ENCODE measurements at regions not wholly inside any gene's neighbourhood (a gene's known extent, or its start where the extent isn't known, plus 50 kb on each side); places are given as distances from the start of the nearest gene placed in this dataset.

DNA sequence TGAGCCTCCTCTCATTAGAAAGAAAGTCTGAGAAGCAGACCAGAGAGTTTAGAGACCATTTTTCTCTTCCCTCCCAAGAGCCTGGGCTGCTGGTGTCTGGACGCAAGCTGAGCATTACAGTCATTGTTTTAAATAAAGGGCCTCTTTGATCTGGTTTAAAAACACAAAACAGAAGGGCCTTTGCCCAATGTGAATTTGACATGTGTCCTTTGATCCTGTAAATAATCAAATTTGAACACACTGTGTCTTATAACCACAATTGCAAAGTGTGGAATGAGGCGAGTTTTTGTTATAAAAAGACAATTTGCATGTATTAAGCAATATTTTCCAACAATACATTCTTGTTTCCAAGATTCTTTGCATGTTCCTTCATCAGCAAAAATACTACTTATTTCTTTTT, 158.5 kb downstream of the C7orf25 start:
- Histone ChIP-seq H3K27ac (ENCODE audit: extremely low read depth, low read depth, low read length) (no peak overlapping the region), H3K9me1 (ENCODE audit: control insufficient read depth, insufficient read depth, low read length) (no peaks in the 10 kb centered on the region), H4K20me1 (replicated peaks; ENCODE audit: control insufficient read depth, insufficient read depth, low read length) (no peaks in the 10 kb centered on the region), H3K79me2 (ENCODE audit: control insufficient read depth, insufficient read depth, low read length) (no peaks in the 10 kb centered on the region), H3K4me1 (replicated peaks in 1 of 2; ENCODE audit: control insufficient read depth in 2 of 2, insufficient read depth in 2 of 2, low read length in 2 of 2) (no peaks in the 10 kb centered on the region), H3K4me3 (no peak overlapping the region), H3K36me3 (ENCODE audit: control insufficient read depth, insufficient read depth, low read length) (no peaks in the 10 kb centered on the region), H3K9me3 (replicated peaks; ENCODE audit: control insufficient read depth, insufficient read depth, low read depth, low read length) (no peaks in the 10 kb centered on the region), H3K4me2 (ENCODE audit: insufficient read depth, low read length) (no peak overlapping the region), H3K27me3 (ENCODE audit: control insufficient read depth in 2 of 2, insufficient read depth in 2 of 2, low read length in 2 of 2) (no peaks in the 10 kb centered on the region), H3K9ac (ENCODE audit: insufficient read depth in 1 of 2, low read depth in 2 of 2, low read length in 2 of 2) (no peak overlapping the region), H2AFZ (ENCODE audit: low read depth, low read length) (no peak overlapping the region)
- no peak for TF ChIP-seq SIN3B (IDR thresholded peaks at IDR 0.05; ENCODE audit: low read depth)
- no peak for TF ChIP-seq BMI1 (IDR thresholded peaks at IDR 0.05; ENCODE audit: low read length)
- no peak for TF ChIP-seq ZNF696 (CRISPR knock-in tag; conservative IDR thresholded peaks at IDR 0.05)
- TF ChIP-seq GMEB1 (CRISPR knock-in tag; IDR thresholded peaks at IDR 0.05): no peak
- TF ChIP-seq SMARCA5 (IDR thresholded peaks at IDR 0.05): no peak
- TF ChIP-seq IRF2 (CRISPR knock-in tag; IDR thresholded peaks at IDR 0.05): no peak
- TF ChIP-seq ZNF384 (IDR thresholded peaks at IDR 0.05; ENCODE audit: low read depth, low read length): no peak
- TF ChIP-seq FOS (IDR thresholded peaks at IDR 0.05; ENCODE audit: extremely low read depth, insufficient read length): no peak
- no peak for TF ChIP-seq DACH1 (IDR thresholded peaks at IDR 0.05; ENCODE audit: partially characterized antibody)
- TF ChIP-seq KLF16 (IDR thresholded peaks at IDR 0.05): no peak
- no peak for TF ChIP-seq ZNF583 (CRISPR knock-in tag; IDR thresholded peaks at IDR 0.05)
- TF ChIP-seq ZNF445 (CRISPR knock-in tag; IDR thresholded peaks at IDR 0.05; ENCODE audit: low read depth): no peak
- TF ChIP-seq LCOR (CRISPR knock-in tag; IDR thresholded peaks at IDR 0.05): no peak
- TF ChIP-seq NFIC (IDR thresholded peaks at IDR 0.05): no peak
- WGBS (ENCODE audit: insufficient coverage, low coverage, missing lambda C conversion rate): 0% methylated on average over 2 of the region's 2 CpGs
- POLR2A ChIA-PET: interaction anchor here (1.0 kb wide), 2 partner anchors 8 to 123 kb away, joined by 3 to 4 read pairs; no protein-coding TSS in a partner anchor
- intact Hi-C loops (cut with micrococcal nuclease): no loop called here
- FAIRE-seq (no peak), DNase-seq (ENCODE audit: extremely low read depth in 1 of 4, low spot score in 3 of 4) (no peak), ATAC-seq (no peak)
- no TSS peak for BruUV-seq (replicated peaks)
- CTCF ChIA-PET (ENCODE audit: low intra/inter-chr PET ratio): no interaction called here
- in situ Hi-C loops (cut with MboI): no loop called here

Measured in K562 (cell line).